IMR-90 (cell line): ENCODE measurements at regions not wholly inside any gene's neighbourhood (a gene's known extent, or its start where the extent isn't known, plus 50 kb on each side); places are given as distances from the start of the nearest gene placed in this dataset.

Experiments used
- ATAC-seq: fragments of 200-7000 bp; cut with Tn5 transposase; 2 replicates; pipeline ENCODE4 v1.9.1; 2020; ENCODE audit warnings: low read depth, mild to moderate bottlenecking, moderate library complexity
- BruUV-seq: library from RNA; stranded (reverse); fragments of 400-500 nt; replicated peaks from 2 replicates; lab custom pipeline; 2021; lab: Mats Ljungman, UMichigan
- CTCF ChIA-PET: fragments of 300-600 bp; formaldehyde crosslinking; extraction: SDS; loops from one replicate; lab custom pipeline; 2021; ENCODE audit warnings: antibody characterized with exemption; lab: Yijun Ruan, JAX
- POLR2A ChIA-PET: fragments of 300-600 bp; sonication (Branson Sonifier 250); formaldehyde crosslinking; loops from one replicate; lab custom pipeline; 2022; ENCODE audit warnings: antibody characterized with exemption; ENCODE audit not compliant: unreplicated experiment; lab: Charles Lee
- DNase-seq: peaks from one replicate; pipeline ENCODE4 v3.0.0; 2013
- H2AFZ ChIP-seq: replicated peaks from 2 replicates; pipeline ENCODE3; 2013; ENCODE audit warnings: low read length, mild to moderate bottlenecking; ENCODE audit not compliant: poor library complexity
- H2AK5ac ChIP-seq: 2 replicates; pipeline ENCODE4 v1.6.1; 2013; ENCODE audit warnings: low read depth, low read length, inconsistent platforms
- H2AK9ac ChIP-seq: replicated peaks from 2 replicates; pipeline ENCODE3; 2013; ENCODE audit warnings: mild to moderate bottlenecking, low read depth, low read length, moderate library complexity; ENCODE audit not compliant: poor library complexity
- H2BK120ac ChIP-seq: 2 replicates; pipeline ENCODE4 v1.6.1; 2013; ENCODE audit warnings: low read depth, low read length, inconsistent platforms
- H2BK15ac ChIP-seq: 3 replicates; pipeline ENCODE4 v1.6.1; 2013; ENCODE audit warnings: low read depth, low read length, inconsistent platforms
- H2BK20ac ChIP-seq: 2 replicates; pipeline ENCODE4 v1.6.1; 2013; ENCODE audit warnings: low read depth, mild to moderate bottlenecking, inconsistent platforms, low read length, moderate library complexity
- H2BK5ac ChIP-seq: 2 replicates; pipeline ENCODE4 v1.6.1; 2013; ENCODE audit warnings: mild to moderate bottlenecking, low read depth, low read length, inconsistent platforms; ENCODE audit not compliant: poor library complexity, severe bottlenecking
- H3K14ac ChIP-seq: replicated peaks from 2 replicates; pipeline ENCODE4 v1.6.1; 2013; ENCODE audit warnings: low read depth, low read length, inconsistent platforms
- H3K18ac ChIP-seq: 2 replicates; pipeline ENCODE4 v1.6.1; 2013; ENCODE audit warnings: low read depth, low read length, control low read depth
- H3K23ac ChIP-seq: 2 replicates; pipeline ENCODE4 v1.6.1; 2013; ENCODE audit warnings: low read depth, low read length, inconsistent platforms
- H3K27ac ChIP-seq: 2 replicates; pipeline ENCODE4 v1.5.1; 2013; ENCODE audit warnings: mild to moderate bottlenecking, control low read depth, low read length; ENCODE audit not compliant: insufficient read depth
- H3K27me3 ChIP-seq: 2 replicates; pipeline ENCODE4 v1.6.1; 2013; ENCODE audit warnings: low read length; ENCODE audit not compliant: control insufficient read depth, insufficient read depth
- H3K36me3 ChIP-seq: 2 replicates; pipeline ENCODE4 v1.6.1; 2013; ENCODE audit warnings: low read length, mixed read lengths; ENCODE audit not compliant: control insufficient read depth, insufficient read depth
- H3K4ac ChIP-seq: 2 replicates; pipeline ENCODE4 v1.6.1; 2013; ENCODE audit warnings: low read depth, low read length, inconsistent platforms
- H3K4me1 ChIP-seq: 2 replicates; pipeline ENCODE4 v1.6.1; 2013; ENCODE audit warnings: low read length, mixed read lengths; ENCODE audit not compliant: control insufficient read depth, insufficient read depth
- H3K4me2 ChIP-seq: 2 replicates; pipeline ENCODE4 v1.6.1; 2013; ENCODE audit warnings: low read depth, mild to moderate bottlenecking, control low read depth, low read length, moderate library complexity
- H3K4me3 ChIP-seq: 2 replicates; pipeline ENCODE4 v1.5.1; 2013; ENCODE audit warnings: low read depth, mild to moderate bottlenecking, control low read depth, low read length, moderate library complexity; ENCODE audit not compliant: insufficient read depth
- H3K56ac ChIP-seq: 2 replicates; pipeline ENCODE4 v1.6.1; 2013; ENCODE audit warnings: low read length, inconsistent platforms; ENCODE audit not compliant: insufficient read depth; ENCODE audit errors: extremely low read depth
- H3K79me1 ChIP-seq, 2 experiments: 2 replicates each; pipeline ENCODE4 v1.6.1; 2013; ENCODE audit warnings: low read length in 2 of 2, inconsistent platforms in 1 of 2, low read depth in 1 of 2
- H3K9ac ChIP-seq: 2 replicates; pipeline ENCODE4 v1.6.1; 2013; ENCODE audit warnings: low read depth, low read length, control low read depth
- H3K9me1 ChIP-seq: 2 replicates; pipeline ENCODE4 v1.6.1; 2013; ENCODE audit warnings: low read length, inconsistent platforms; ENCODE audit not compliant: insufficient read depth
- H3K9me3 ChIP-seq: 2 replicates; pipeline ENCODE4 v1.6.1; 2013; ENCODE audit warnings: low read length; ENCODE audit not compliant: control insufficient read depth, insufficient read depth
- H4K20me1 ChIP-seq: 2 replicates; pipeline ENCODE4 v1.6.1; 2013; ENCODE audit warnings: low read length, inconsistent platforms; ENCODE audit not compliant: insufficient read depth
- H4K5ac ChIP-seq: 2 replicates; pipeline ENCODE4 v1.6.1; 2013; ENCODE audit warnings: mild to moderate bottlenecking, low read depth, low read length, control low read depth
- H4K8ac ChIP-seq, 2 experiments: 2 replicates each; pipeline ENCODE4 v1.6.1; 2013; ENCODE audit warnings: low read depth in 2 of 2, low read length in 2 of 2, control low read depth in 1 of 2, inconsistent platforms in 1 of 2
- H4K91ac ChIP-seq: 2 replicates; pipeline ENCODE4 v1.6.1; 2013; ENCODE audit warnings: low read depth, low read length, inconsistent platforms; ENCODE audit not compliant: insufficient read depth
- BHLHE40 ChIP-seq: fragments of 150-350 bp; IDR thresholded peaks from 2 replicates; pipeline ENCODE4 v1.6.1; 2016; ENCODE audit warnings: mild to moderate bottlenecking, low read depth, low read length
- CEBPB ChIP-seq: IDR thresholded peaks from 2 replicates; pipeline ENCODE4 v1.6.1; 2012; ENCODE audit warnings: low read depth, low read length, improper control_type of control experiment
- CHD1 ChIP-seq: IDR thresholded peaks from 2 replicates; pipeline ENCODE4 v1.6.1; 2012; ENCODE audit warnings: low read depth, low read length, improper control_type of control experiment
- FOS ChIP-seq: fragments of 150-350 bp; IDR thresholded peaks from 2 replicates; pipeline ENCODE4 v1.6.1; 2016; ENCODE audit warnings: low read depth, low read length
- MAFK ChIP-seq: IDR thresholded peaks from 2 replicates; pipeline ENCODE4 v1.6.1; 2012; ENCODE audit warnings: low read depth, low read length, improper control_type of control experiment
- MAZ ChIP-seq: IDR thresholded peaks from 2 replicates; pipeline ENCODE4 v1.6.1; 2012; ENCODE audit warnings: low read depth, mild to moderate bottlenecking, low read length, improper control_type of control experiment, moderate library complexity, borderline replicate concordance
- MXI1 ChIP-seq: IDR thresholded peaks from 2 replicates; pipeline ENCODE4 v1.6.1; 2012; ENCODE audit warnings: low read depth, mild to moderate bottlenecking, low read length, moderate library complexity, borderline replicate concordance
- NFE2L2 ChIP-seq: fragments of 150-350 bp; IDR thresholded peaks from 2 replicates; pipeline ENCODE4 v1.6.1; 2016; ENCODE audit warnings: low read depth, mild to moderate bottlenecking, low read length
- POLR2A ChIP-seq: IDR thresholded peaks from 2 replicates; pipeline ENCODE4 v1.6.1; 2012; ENCODE audit warnings: mild to moderate bottlenecking, low read depth, low read length
- RAD21 ChIP-seq: IDR thresholded peaks from 2 replicates; pipeline ENCODE4 v1.6.1; 2012; ENCODE audit warnings: low read length, improper control_type of control experiment
- RCOR1 ChIP-seq: IDR thresholded peaks from 2 replicates; pipeline ENCODE4 v1.6.1; 2012; ENCODE audit warnings: mild to moderate bottlenecking, low read length, improper control_type of control experiment; ENCODE audit not compliant: insufficient replicate concordance
- RFX5 ChIP-seq: IDR thresholded peaks from 2 replicates; pipeline ENCODE4 v1.8.0; 2012; ENCODE audit warnings: low read depth, mild to moderate bottlenecking, low read length, moderate library complexity
- SMC3 ChIP-seq: fragments of 150-350 bp; IDR thresholded peaks from 2 replicates; pipeline ENCODE4 v1.6.1; 2016; ENCODE audit warnings: low read depth, mild to moderate bottlenecking, antibody characterized with exemption, low read length, moderate library complexity
- WGBS, 2 experiments: methylation state at CpG; one replicate each; pipeline versions ENCODE4 v1.1.5 to v1.1.7; 2013; ENCODE audit warnings: missing lambda C conversion rate in 2 of 2; ENCODE audit not compliant: insufficient read length in 1 of 2; ENCODE audit errors: extremely low coverage in 2 of 2; 5-methylcytosine and 5-hydroxymethylcytosine counted together
- dilution Hi-C: fragments of 300-500 bp; cut with HindIII; formaldehyde crosslinking; loops from one replicate; pipeline ENCODE4 v1.14.3; 2018; ENCODE audit warnings: low sequenced_read_pairs; ENCODE audit not compliant: unreplicated experiment
- in situ Hi-C: fragments of 300-500 bp; cut with MboI; formaldehyde crosslinking; loops from 3 replicates; pipeline ENCODE4 v1.14.3; 2019; ENCODE audit warnings: low sequenced_read_pairs, inconsistent platforms, mixed read lengths
- intact Hi-C: fragments of 100-400 bp; cut with micrococcal nuclease; formaldehyde crosslinking; loops from 2 replicates; pipeline ENCODE4 v1.10.0; 2022
- TF ChIP-seq, protein P1 (sequence below): fragments of 150-350 bp; IDR thresholded peaks from 2 replicates; pipeline ENCODE4 v1.6.1; 2016; ENCODE audit warnings: low read depth, mild to moderate bottlenecking, low read length, moderate library complexity, borderline replicate concordance
- TF ChIP-seq, protein P2 (sequence below): fragments of 150-350 bp; IDR thresholded peaks from 2 replicates; pipeline ENCODE4 v1.6.1; 2017; ENCODE audit warnings: mild to moderate bottlenecking, antibody characterized with exemption, low read length, low read depth
- TF ChIP-seq, protein P3 (sequence below): conservative IDR thresholded peaks from 2 replicates; pipeline ENCODE4 v1.5.1; 2012; ENCODE audit warnings: mild to moderate bottlenecking, low read depth, low read length, improper control_type of control experiment

DNA sequence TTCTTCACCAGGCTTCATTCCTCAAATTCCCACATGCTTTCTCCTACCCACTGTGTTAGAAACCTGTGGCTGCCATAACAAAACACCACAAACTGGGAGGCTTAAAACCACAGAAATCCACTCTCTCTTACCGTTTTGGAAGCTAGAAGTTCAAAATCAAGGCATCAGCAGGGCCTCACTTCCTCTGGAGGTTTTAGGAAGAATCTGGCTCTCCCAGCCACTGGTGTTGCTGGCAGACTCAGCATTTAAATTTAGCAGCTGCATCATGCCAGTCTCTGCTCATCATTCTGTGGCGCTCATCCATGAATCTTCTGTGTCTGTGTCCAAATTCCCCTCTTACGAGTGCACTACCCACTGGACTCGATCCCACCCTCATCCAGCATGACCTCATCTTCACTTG lies 248.5 kb downstream of the ZNF516 start:
- Histone ChIP-seq H3K14ac (no peak overlapping the region), H3K9ac (no peak overlapping the region), H2AK5ac (no peak overlapping the region), H3K27me3 (no peaks in the 10 kb centered on the region; the same call in 1 of the 2 replicates), H3K27ac (no peak overlapping the region), H4K8ac (no peak overlapping the region), H2AFZ (no peak overlapping the region), H3K9me1 (no peaks in the 10 kb centered on the region), H2BK5ac (no peak overlapping the region), H2BK20ac (no peak overlapping the region), H3K4ac (no peak overlapping the region), H3K4me2 (no peak overlapping the region), H3K79me1 (no peaks in the 10 kb centered on the region), H3K23ac (no peak overlapping the region), H4K91ac (no peak overlapping the region), H4K20me1 (no peaks in the 10 kb centered on the region), H3K9me3 (no peaks in the 10 kb centered on the region), H2BK120ac (no peak overlapping the region), H3K18ac (no peak overlapping the region), H3K4me1 (no peaks in the 10 kb centered on the region), H3K36me3 (no peaks in the 10 kb centered on the region), H2AK9ac (no peak overlapping the region), H3K56ac (no peak overlapping the region), H3K4me3 (no peak overlapping the region), H4K5ac (no peak overlapping the region), H2BK15ac (no peak overlapping the region)
- DNase-seq (no peak), ATAC-seq (no peak)
- dilution Hi-C loops = no loop called here
- WGBS, 2 experiments = no CpG with 5 or more reads among the region's 4 CpGs
- ChIA-PET POLR2A (no interaction called here), CTCF (interaction anchor here (1.3 kb wide), 1 partner anchor 10 kb away, joined by 4 read pairs; no protein-coding TSS in a partner anchor)
- BruUV-seq = no TSS peak
- TF ChIP-seq, protein P1, sequence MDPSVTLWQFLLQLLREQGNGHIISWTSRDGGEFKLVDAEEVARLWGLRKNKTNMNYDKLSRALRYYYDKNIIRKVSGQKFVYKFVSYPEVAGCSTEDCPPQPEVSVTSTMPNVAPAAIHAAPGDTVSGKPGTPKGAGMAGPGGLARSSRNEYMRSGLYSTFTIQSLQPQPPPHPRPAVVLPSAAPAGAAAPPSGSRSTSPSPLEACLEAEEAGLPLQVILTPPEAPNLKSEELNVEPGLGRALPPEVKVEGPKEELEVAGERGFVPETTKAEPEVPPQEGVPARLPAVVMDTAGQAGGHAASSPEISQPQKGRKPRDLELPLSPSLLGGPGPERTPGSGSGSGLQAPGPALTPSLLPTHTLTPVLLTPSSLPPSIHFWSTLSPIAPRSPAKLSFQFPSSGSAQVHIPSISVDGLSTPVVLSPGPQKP = no peak
- TF ChIP-seq NFE2L2 (no peak), MXI1 (no peak), SMC3 (no peak), POLR2A (no peak), CHD1 (no peak), RCOR1 (no peak), RFX5 (no peak), CEBPB (no peak), RAD21 (no peak), MAFK (no peak), MAZ (no peak), BHLHE40 (no peak), FOS (no peak)
- TF ChIP-seq, protein P2, sequence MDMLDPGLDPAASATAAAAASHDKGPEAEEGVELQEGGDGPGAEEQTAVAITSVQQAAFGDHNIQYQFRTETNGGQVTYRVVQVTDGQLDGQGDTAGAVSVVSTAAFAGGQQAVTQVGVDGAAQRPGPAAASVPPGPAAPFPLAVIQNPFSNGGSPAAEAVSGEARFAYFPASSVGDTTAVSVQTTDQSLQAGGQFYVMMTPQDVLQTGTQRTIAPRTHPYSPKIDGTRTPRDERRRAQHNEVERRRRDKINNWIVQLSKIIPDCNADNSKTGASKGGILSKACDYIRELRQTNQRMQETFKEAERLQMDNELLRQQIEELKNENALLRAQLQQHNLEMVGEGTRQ = no peak
- TF ChIP-seq, protein P3, sequence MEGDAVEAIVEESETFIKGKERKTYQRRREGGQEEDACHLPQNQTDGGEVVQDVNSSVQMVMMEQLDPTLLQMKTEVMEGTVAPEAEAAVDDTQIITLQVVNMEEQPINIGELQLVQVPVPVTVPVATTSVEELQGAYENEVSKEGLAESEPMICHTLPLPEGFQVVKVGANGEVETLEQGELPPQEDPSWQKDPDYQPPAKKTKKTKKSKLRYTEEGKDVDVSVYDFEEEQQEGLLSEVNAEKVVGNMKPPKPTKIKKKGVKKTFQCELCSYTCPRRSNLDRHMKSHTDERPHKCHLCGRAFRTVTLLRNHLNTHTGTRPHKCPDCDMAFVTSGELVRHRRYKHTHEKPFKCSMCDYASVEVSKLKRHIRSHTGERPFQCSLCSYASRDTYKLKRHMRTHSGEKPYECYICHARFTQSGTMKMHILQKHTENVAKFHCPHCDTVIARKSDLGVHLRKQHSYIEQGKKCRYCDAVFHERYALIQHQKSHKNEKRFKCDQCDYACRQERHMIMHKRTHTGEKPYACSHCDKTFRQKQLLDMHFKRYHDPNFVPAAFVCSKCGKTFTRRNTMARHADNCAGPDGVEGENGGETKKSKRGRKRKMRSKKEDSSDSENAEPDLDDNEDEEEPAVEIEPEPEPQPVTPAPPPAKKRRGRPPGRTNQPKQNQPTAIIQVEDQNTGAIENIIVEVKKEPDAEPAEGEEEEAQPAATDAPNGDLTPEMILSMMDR = no peak
- in situ Hi-C loops = no loop called here
- intact Hi-C loops = no loop called here
